Gastroesophageal sphincter (tissue), 4 donors: ENCODE measurements at regions not wholly inside any gene's neighbourhood (a gene's known extent, or its start where the extent isn't known, plus 50 kb on each side); places are given as distances from the start of the nearest gene placed in this dataset.

Experiments
- ATAC-seq: fragments of 150-250 bp; one replicate; pipeline ENCODE4 v1.9.1; 2016; ENCODE audit warnings: mild to moderate bottlenecking, moderate library complexity
- H3K27ac ChIP-seq, 4 donors: fragments of 200-600 bp; sonication (generic) in 3 of 4; 1 replicate in 3 of 4; 2 replicates in 1 of 4; pipeline ENCODE4 v1.5.1; 2016 to 2019
- H3K27me3 ChIP-seq: fragments of 200-600 bp; sonication (generic); one replicate; pipeline ENCODE4 v1.5.1; 2019
- H3K36me3 ChIP-seq, 2 donors: fragments of 200-600 bp; sonication (generic); one replicate each; pipeline ENCODE4 v1.5.1; 2019; ENCODE audit warnings: control low read depth in 1 of 2
- H3K4me1 ChIP-seq, 3 donors: fragments of 200-600 bp; sonication (generic); 1 replicate in 2 of 3; 2 replicates in 1 of 3; pipeline ENCODE4 v1.5.1; 2016 to 2019; ENCODE audit warnings: control low read depth in 2 of 3
- H3K4me3 ChIP-seq, 2 donors: fragments of 200-600 bp; sonication (generic); one replicate each; pipeline ENCODE4 v1.5.1; 2019; ENCODE audit warnings: mild to moderate bottlenecking in 1 of 2, moderate library complexity in 1 of 2
- H3K9me3 ChIP-seq, 3 donors: fragments of 200-600 bp; sonication (generic); one replicate each; pipeline ENCODE4 v1.5.1; 2017 to 2019; ENCODE audit warnings: control low read depth in 2 of 3
- CTCF ChIP-seq, 4 experiments: fragments of 200-600 bp in 2 of 4; fragments of 450-650 bp in 2 of 4; sonication (generic) in 1 of 4; IDR thresholded peaks; one replicate each; pipeline ENCODE4 v1.5.1; 2017 to 2019; ENCODE audit warnings: antibody characterized with exemption in 4 of 4, mild to moderate bottlenecking in 2 of 4, moderate library complexity in 2 of 4
- EP300 ChIP-seq: sonication (generic); formaldehyde crosslinking; IDR thresholded peaks from one replicate; pipeline ENCODE4 v1.6.1; 2017; ENCODE audit warnings: antibody characterized with exemption, mild to moderate bottlenecking
- POLR2A ChIP-seq, 2 donors: fragments of 450-650 bp; IDR thresholded peaks; one replicate each; pipeline ENCODE4 v1.6.1; 2017; ENCODE audit warnings: antibody characterized with exemption in 2 of 2, mild to moderate bottlenecking in 2 of 2, moderate library complexity in 1 of 2
- POLR2AphosphoS5 ChIP-seq: sonication (generic); formaldehyde crosslinking; IDR thresholded peaks from one replicate; pipeline ENCODE4 v1.6.1; 2017; ENCODE audit warnings: antibody characterized with exemption
- WGBS, 2 donors: methylation state at CpG; one replicate each; pipeline ENCODE4 v1.1.5; 2018; ENCODE audit warnings: low coverage in 1 of 2; 5-methylcytosine and 5-hydroxymethylcytosine counted together

GRCh38 chr4:23648854-23649596, 240.8 kb downstream of the PPARGC1A start:
- no peaks in the 10 kb centered on the region for H3K9me3 ChIP-seq
- no peaks in the 10 kb centered on the region for H3K36me3 ChIP-seq
- TF ChIP-seq CTCF (IDR thresholded peaks at IDR 0.05) (no peak), POLR2AphosphoS5 (no peak), EP300 (no peak), POLR2A (IDR thresholded peaks at IDR 0.05) (no peak)
- no peak overlapping the region for H3K27ac ChIP-seq
- H3K4me3 ChIP-seq = no peak overlapping the region
- WGBS, 2 donors = 90 to 97% methylated on average over 7 of the region's 7 CpGs
- H3K4me1 ChIP-seq = no peaks in the 10 kb centered on the region
- no peak for ATAC-seq
- no peaks in the 10 kb centered on the region for H3K27me3 ChIP-seq

DNA sequence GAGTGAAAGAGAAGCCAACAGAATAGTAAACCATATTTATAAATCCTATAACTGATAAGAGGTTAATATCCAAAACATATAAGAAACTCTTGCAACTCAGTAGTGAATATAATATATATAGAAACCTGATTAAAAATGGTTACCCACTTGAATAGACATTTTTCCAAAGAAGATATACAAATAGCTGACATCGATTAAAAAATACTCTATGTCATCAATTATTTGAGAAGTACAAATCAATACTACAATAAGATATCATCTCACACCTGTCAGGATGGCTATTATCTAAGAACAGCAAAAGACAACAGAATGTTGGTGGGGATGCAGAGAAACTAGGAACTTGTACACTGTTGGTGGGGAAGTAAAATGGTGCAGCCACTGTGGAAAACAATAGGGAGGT, 254.4 kb downstream of the PPARGC1A start:
- Histone ChIP-seq H3K4me3 (no peak overlapping the region), H3K4me1 (no peaks in the 10 kb centered on the region), H3K9me3 (no peaks in the 10 kb centered on the region), H3K27ac (no peak overlapping the region), H3K27me3 (no peaks in the 10 kb centered on the region), H3K36me3 (no peaks in the 10 kb centered on the region)
- no peak for TF ChIP-seq POLR2A (IDR thresholded peaks at IDR 0.05)
- WGBS, 2 donors = 82 to 100% methylated on average over 1 of the region's 1 CpG
- ATAC-seq = no peak

- no peak overlapping the region for H3K27ac ChIP-seq
- TF ChIP-seq EP300 (no peak), POLR2AphosphoS5 (no peak), POLR2A (IDR thresholded peaks at IDR 0.05) (no peak), CTCF (IDR thresholded peaks at IDR 0.05) (no peak)
- H3K36me3 ChIP-seq = no peaks in the 10 kb centered on the region
- H3K9me3 ChIP-seq = no peaks in the 10 kb centered on the region
- H3K4me1 ChIP-seq = no peaks in the 10 kb centered on the region
- no peak overlapping the region for H3K4me3 ChIP-seq
- H3K27me3 ChIP-seq = no peaks in the 10 kb centered on the region
- no peak for ATAC-seq
- WGBS, 2 donors = 62 to 73% methylated on average over 4 of the region's 4 CpGs
These were observed 258.4 kb downstream of the PPARGC1A start for GRCh38 chr4:23631255-23631950.

DNA sequence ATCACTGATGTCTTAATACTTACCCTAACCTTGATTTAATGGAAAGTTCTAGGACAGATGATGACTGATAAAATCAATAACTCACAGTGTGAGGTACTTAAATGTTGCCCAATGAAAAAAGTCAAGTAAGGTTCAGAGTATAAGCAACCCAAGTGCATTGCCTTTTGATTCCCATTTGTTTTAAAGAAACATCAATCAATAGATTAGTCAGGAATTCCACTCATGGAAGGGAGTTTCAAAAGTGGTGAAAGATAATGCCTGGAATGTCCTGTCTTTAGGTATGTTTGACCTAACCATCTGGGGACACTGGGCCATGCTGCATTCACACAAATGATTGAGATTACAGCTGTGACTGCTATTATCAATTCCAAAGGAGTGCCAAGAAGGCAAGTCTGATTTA, 259.7 kb downstream of the PPARGC1A start:
- no peaks in the 10 kb centered on the region for H3K27me3 ChIP-seq
- H3K27ac ChIP-seq = no peak overlapping the region
- H3K4me3 ChIP-seq = no peak overlapping the region
- H3K9me3 ChIP-seq = peaks cover 0 to 1% (median 0%) of the 10 kb centered on the region in 3 donors
- TF ChIP-seq POLR2AphosphoS5 (no peak), CTCF (IDR thresholded peaks at IDR 0.05) (no peak), POLR2A (IDR thresholded peaks at IDR 0.05) (no peak), EP300 (no peak)
- H3K36me3 ChIP-seq = no peaks in the 10 kb centered on the region
- no peaks in the 10 kb centered on the region for H3K4me1 ChIP-seq
- ATAC-seq = no peak

- no peaks in the 10 kb centered on the region for H3K36me3 ChIP-seq
- 13% methylated on average over 2 of the region's 2 CpGs; no CpG with 5 or more reads in 1 of the 2 donors for WGBS, 2 donors
- H3K27ac ChIP-seq = no peak overlapping the region
- H3K9me3 ChIP-seq = peaks cover 0 to 8% (median 0%) of the 10 kb centered on the region in 3 donors
- TF ChIP-seq CTCF (IDR thresholded peaks at IDR 0.05) = no peak
- no peak for TF ChIP-seq POLR2AphosphoS5
- no peak for TF ChIP-seq POLR2A (IDR thresholded peaks at IDR 0.05)
- no peak for TF ChIP-seq EP300
- no peaks in the 10 kb centered on the region for H3K27me3 ChIP-seq
- ATAC-seq = no peak
- H3K4me1 ChIP-seq = no peaks in the 10 kb centered on the region
- no peak overlapping the region for H3K4me3 ChIP-seq
These were observed 260.4 kb downstream of the PPARGC1A start for GRCh38 chr4:23629421-23629820.
